OCI-LY1 (cell line): ENCODE measurements at regions not wholly inside any gene's neighbourhood (a gene's known extent, or its start where the extent isn't known, plus 50 kb on each side); places are given as distances from the start of the nearest gene placed in this dataset.

Experiments
- H2AFZ ChIP-seq: fragments of 200-600 bp; sonication (generic), shearing (Covaris generic); 2 replicates; pipeline ENCODE4 v1.6.0; 2014; ENCODE audit warnings: antibody characterized with exemption, mild to moderate bottlenecking, low read length
- H3F3A ChIP-seq: fragments of 200-600 bp; sonication (generic), shearing (Covaris generic); 2 replicates; pipeline ENCODE4 v1.6.0; 2014; ENCODE audit warnings: mild to moderate bottlenecking, antibody characterized with exemption, low read length, moderate library complexity; ENCODE audit not compliant: insufficient read depth
- H3K27ac ChIP-seq: fragments of 200-600 bp; sonication (generic); 2 replicates; pipeline ENCODE4 v1.5.1; 2014; ENCODE audit warnings: low read length, mixed run types, mild to moderate bottlenecking, low read depth; ENCODE audit not compliant: poor library complexity, severe bottlenecking
- H3K27me3 ChIP-seq: fragments of 200-600 bp; sonication (generic); 2 replicates; pipeline ENCODE4 v1.6.0; 2014; ENCODE audit warnings: antibody characterized with exemption, mild to moderate bottlenecking, low read length, moderate library complexity; ENCODE audit not compliant: insufficient read depth
- H3K36me3 ChIP-seq: fragments of 200-600 bp; sonication (generic); 2 replicates; pipeline ENCODE4 v1.6.1; 2014; ENCODE audit warnings: mild to moderate bottlenecking, antibody characterized with exemption, low read length, moderate library complexity, mixed read lengths; ENCODE audit not compliant: insufficient read depth
- H3K4me1 ChIP-seq: fragments of 200-600 bp; sonication (generic); 2 replicates; pipeline ENCODE4 v1.5.1; 2014; ENCODE audit warnings: mild to moderate bottlenecking, low read length, moderate library complexity; ENCODE audit not compliant: insufficient read depth, severe bottlenecking
- H3K4me2 ChIP-seq: fragments of 200-600 bp; sonication (generic), shearing (Covaris generic); 2 replicates; pipeline ENCODE4 v1.6.1; 2014; ENCODE audit warnings: low read length
- H3K4me3 ChIP-seq: fragments of 200-600 bp; sonication (generic); 2 replicates; pipeline ENCODE4 v1.5.1; 2014; ENCODE audit warnings: low read length, low read depth, mild to moderate bottlenecking, mixed read lengths; ENCODE audit not compliant: poor library complexity, severe bottlenecking
- H3K79me2 ChIP-seq: fragments of 200-600 bp; shearing (Covaris generic); 2 replicates; pipeline ENCODE4 v1.6.1; 2016; ENCODE audit warnings: mixed run types, low read length, mixed read lengths; ENCODE audit not compliant: insufficient read depth
- H3K9ac ChIP-seq: fragments of 200-600 bp; sonication (generic), shearing (Covaris generic); 2 replicates; pipeline ENCODE4 v1.6.1; 2014; ENCODE audit warnings: mild to moderate bottlenecking, low read length, mixed read lengths
- H3K9me2 ChIP-seq: fragments of 200-600 bp; sonication (generic), shearing (Covaris generic); 2 replicates; pipeline ENCODE4 v1.6.1; 2014; ENCODE audit warnings: low read depth, mild to moderate bottlenecking, low read length, mixed read lengths
- H3K9me3 ChIP-seq: fragments of 200-600 bp; shearing (Covaris generic); 2 replicates; pipeline ENCODE4 v1.6.1; 2014; ENCODE audit warnings: low read length, mixed read lengths
- H4K20me1 ChIP-seq: fragments of 200-600 bp; sonication (generic), shearing (Covaris generic); 2 replicates; pipeline ENCODE4 v1.6.0; 2016; ENCODE audit warnings: mild to moderate bottlenecking, low read length; ENCODE audit not compliant: insufficient read depth
- EZH2 ChIP-seq: fragments of 200-600 bp; sonication (generic), shearing (Covaris generic); IDR thresholded peaks from 2 replicates; pipeline ENCODE4 v1.8.0; 2017; ENCODE audit warnings: borderline replicate concordance, mixed run types, mild to moderate bottlenecking, antibody characterized with exemption, low read length, moderate library complexity, mixed read lengths
- TF ChIP-seq, protein P1 (sequence below): fragments of 200-600 bp; sonication (generic), shearing (Covaris generic); IDR thresholded peaks from 2 replicates; pipeline ENCODE4 v1.5.1; 2017; ENCODE audit warnings: mild to moderate bottlenecking, antibody characterized with exemption, low read length, moderate library complexity, mixed read lengths

DNA sequence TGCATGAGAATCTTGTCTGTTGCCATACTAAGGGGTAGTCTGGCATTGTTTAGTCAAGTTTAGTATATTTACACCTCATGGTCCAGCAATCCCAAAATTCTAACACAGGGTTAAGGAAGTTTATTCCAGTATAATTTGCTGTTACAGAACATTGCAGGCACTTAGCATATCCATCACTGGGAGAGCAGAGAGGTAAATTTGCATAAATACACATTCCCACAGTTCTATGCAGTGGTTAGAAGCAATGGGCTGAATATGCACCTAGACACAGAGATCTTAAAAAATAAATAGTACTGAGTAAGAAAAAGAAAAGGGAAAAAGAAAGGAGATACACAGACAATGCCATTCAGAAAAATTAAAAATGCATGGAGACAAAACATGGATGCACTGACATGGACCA is 692.3 kb upstream of the MEF2C start:
- Histone ChIP-seq H3K4me3 (no peak overlapping the region), H3F3A (no peaks in the 10 kb centered on the region), H3K9ac (no peak overlapping the region), H3K79me2 (no peaks in the 10 kb centered on the region), H3K27ac (no peak overlapping the region), H3K27me3 (no peaks in the 10 kb centered on the region), H3K9me2 (no peaks in the 10 kb centered on the region), H3K36me3 (no peaks in the 10 kb centered on the region), H2AFZ (no peak overlapping the region), H3K4me2 (no peak overlapping the region), H4K20me1 (no peaks in the 10 kb centered on the region), H3K4me1 (no peaks in the 10 kb centered on the region), H3K9me3 (no peaks in the 10 kb centered on the region)
- no peak for TF ChIP-seq EZH2
- TF ChIP-seq, protein P1, sequence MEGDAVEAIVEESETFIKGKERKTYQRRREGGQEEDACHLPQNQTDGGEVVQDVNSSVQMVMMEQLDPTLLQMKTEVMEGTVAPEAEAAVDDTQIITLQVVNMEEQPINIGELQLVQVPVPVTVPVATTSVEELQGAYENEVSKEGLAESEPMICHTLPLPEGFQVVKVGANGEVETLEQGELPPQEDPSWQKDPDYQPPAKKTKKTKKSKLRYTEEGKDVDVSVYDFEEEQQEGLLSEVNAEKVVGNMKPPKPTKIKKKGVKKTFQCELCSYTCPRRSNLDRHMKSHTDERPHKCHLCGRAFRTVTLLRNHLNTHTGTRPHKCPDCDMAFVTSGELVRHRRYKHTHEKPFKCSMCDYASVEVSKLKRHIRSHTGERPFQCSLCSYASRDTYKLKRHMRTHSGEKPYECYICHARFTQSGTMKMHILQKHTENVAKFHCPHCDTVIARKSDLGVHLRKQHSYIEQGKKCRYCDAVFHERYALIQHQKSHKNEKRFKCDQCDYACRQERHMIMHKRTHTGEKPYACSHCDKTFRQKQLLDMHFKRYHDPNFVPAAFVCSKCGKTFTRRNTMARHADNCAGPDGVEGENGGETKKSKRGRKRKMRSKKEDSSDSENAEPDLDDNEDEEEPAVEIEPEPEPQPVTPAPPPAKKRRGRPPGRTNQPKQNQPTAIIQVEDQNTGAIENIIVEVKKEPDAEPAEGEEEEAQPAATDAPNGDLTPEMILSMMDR: no peak

- Histone ChIP-seq H3K4me2 (no peak overlapping the region), H2AFZ (no peak overlapping the region), H3K4me3 (no peak overlapping the region), H3K36me3 (no peaks in the 10 kb centered on the region), H3K27me3 (no peaks in the 10 kb centered on the region), H3K9ac (no peak overlapping the region), H3K9me3 (no peaks in the 10 kb centered on the region), H3K4me1 (no peaks in the 10 kb centered on the region), H4K20me1 (no peaks in the 10 kb centered on the region), H3K9me2 (no peaks in the 10 kb centered on the region), H3F3A (no peaks in the 10 kb centered on the region), H3K27ac (no peak overlapping the region), H3K79me2 (no peaks in the 10 kb centered on the region)
- no peak for TF ChIP-seq EZH2
- TF ChIP-seq, protein P1: no peak
Observed at GRCh38 chr5:89573345-89573744, 690.4 kb upstream of the MEF2C start.

- Histone ChIP-seq H3K4me2 (no peak overlapping the region), H3K4me1 (no peaks in the 10 kb centered on the region), H3K27me3 (no peaks in the 10 kb centered on the region), H3K36me3 (no peaks in the 10 kb centered on the region), H3K79me2 (no peaks in the 10 kb centered on the region), H3K27ac (no peak overlapping the region), H3F3A (no peaks in the 10 kb centered on the region), H4K20me1 (no peaks in the 10 kb centered on the region), H3K9ac (no peak overlapping the region), H3K4me3 (no peak overlapping the region), H2AFZ (no peak overlapping the region), H3K9me2 (no peaks in the 10 kb centered on the region), H3K9me3 (no peaks in the 10 kb centered on the region)
- TF ChIP-seq EZH2: no peak
- TF ChIP-seq, protein P1: no peak
Observed at GRCh38 chr5:89572696-89573095, 689.7 kb upstream of the MEF2C start.
